ENCODE measurements at regions not wholly inside any gene's neighbourhood (a gene's known extent, or its start where the extent isn't known, plus 50 kb on each side); places are given as distances from the start of the nearest gene placed in this dataset.
"Not testable (repeated sequence)": the region's sequence is repeated elsewhere in the genome, so short reads cannot be mapped to it uniquely, and the experiment has no call there.

DNA sequence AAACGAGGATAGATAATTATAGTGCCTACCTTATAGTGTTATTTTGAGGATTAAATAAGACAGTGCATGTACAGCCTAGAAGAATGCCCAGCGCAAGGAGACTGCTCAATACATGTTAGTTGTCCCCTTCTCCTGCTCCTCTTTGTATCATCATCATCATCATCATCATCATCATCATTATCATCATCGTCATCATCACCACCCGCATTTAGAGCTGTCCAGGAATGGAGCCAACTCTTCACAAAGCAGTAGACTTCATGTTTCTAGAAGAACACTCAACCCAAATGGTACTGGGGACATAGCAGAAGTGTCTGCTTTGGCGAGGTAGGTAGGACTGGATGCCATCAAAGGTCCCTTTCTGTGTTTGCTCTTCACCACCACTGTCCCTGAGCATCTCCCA, 116.0 kb downstream of the TRIM43 start:
- no peak overlapping the region for H3K4me3 ChIP-seq (ENCODE audit: control extremely low read depth in 1 of 5, extremely low read depth in 1 of 5, insufficient read depth in 1 of 5, low read depth in 2 of 5, low read length in 4 of 5)
- no peak overlapping the region for H3K4me2 ChIP-seq (replicated peaks; ENCODE audit: low read depth, low read length, poor library complexity, severe bottlenecking)
- WGBS (ENCODE audit: insufficient coverage): 83% methylated on average over 3 of the region's 5 CpGs
- no peak overlapping the region for H2AFZ ChIP-seq (ENCODE audit: insufficient read depth, low read depth, low read length, poor library complexity, severe bottlenecking)
- intact Hi-C loops (cut with micrococcal nuclease): no loop called here
- Mint-ChIP-seq H3K27ac (no peak overlapping the region), H3K4me1 (no peaks in the 10 kb centered on the region), H3K4me3 (no peak overlapping the region), H3K9me3 (ENCODE audit: insufficient read depth) (no peaks in the 10 kb centered on the region), H3K27me3 (peaks cover 17% of the 10 kb centered on the region)
- ATAC-seq (ENCODE audit: low read depth) (no peak), DNase-seq (no peak)
- H3K4me1 ChIP-seq (ENCODE audit: control insufficient read depth in 2 of 2, insufficient read depth in 2 of 2, low read length in 2 of 2): no peaks in the 10 kb centered on the region
- ChIA-PET CTCF (no interaction called here), POLR2A (no interaction called here)
- H3K9me3 ChIP-seq (ENCODE audit: control extremely low read depth in 1 of 3, control insufficient read depth in 2 of 3, insufficient read depth in 1 of 3, low read length in 2 of 3): no peaks in the 10 kb centered on the region
- H3K79me2 ChIP-seq (ENCODE audit: control insufficient read depth, insufficient read depth, low read length): no peaks in the 10 kb centered on the region
- H3K36me3 ChIP-seq (replicated peaks in 1 of 2; ENCODE audit: control extremely low read depth in 1 of 2, control insufficient read depth in 1 of 2, extremely low read depth in 1 of 2, insufficient read depth in 2 of 2, low read length in 1 of 2): no peaks in the 10 kb centered on the region
- no peak overlapping the region for H3K9ac ChIP-seq (ENCODE audit: low read length)
- H3K27me3 ChIP-seq (replicated peaks in 1 of 4; ENCODE audit: control extremely low read depth in 1 of 4, control insufficient read depth in 3 of 4, insufficient read depth in 4 of 4, low read length in 3 of 4): no peaks in the 10 kb centered on the region
- H3K27ac ChIP-seq (ENCODE audit: low read length in 2 of 2): no peak overlapping the region
- H4K20me1 ChIP-seq (ENCODE audit: control insufficient read depth, insufficient read depth, low read length, poor library complexity, severe bottlenecking): no peaks in the 10 kb centered on the region
- TF ChIP-seq EZH2 (IDR thresholded peaks at IDR 0.05; ENCODE audit: borderline replicate concordance, insufficient read depth, low read depth, low read length, poor library complexity, severe bottlenecking) (no peak), CTCF (IDR thresholded peaks at IDR 0.05) (no peak)

DNA sequence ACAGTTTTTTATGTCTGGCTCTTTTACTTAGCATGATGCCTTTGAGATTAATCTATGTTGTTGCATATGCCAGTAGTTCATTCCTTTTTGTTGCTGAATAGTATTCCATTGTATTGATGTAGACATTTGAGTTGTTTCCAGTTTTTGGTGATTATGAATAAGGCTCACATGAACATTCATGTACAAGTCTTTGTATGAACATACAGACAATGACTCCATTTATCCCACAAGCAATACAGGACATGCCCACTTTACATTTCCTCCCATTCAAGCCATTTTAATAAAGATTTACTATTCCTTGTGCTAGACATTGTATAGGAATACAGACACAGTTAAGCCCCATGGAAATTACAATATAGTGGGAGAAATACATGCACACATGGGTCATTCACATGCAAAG, 118.0 kb downstream of the TRIM43 start:
- H2AFZ ChIP-seq (ENCODE audit: insufficient read depth, low read depth, low read length, poor library complexity, severe bottlenecking): no peak overlapping the region
- Mint-ChIP-seq H3K9me3 (ENCODE audit: insufficient read depth) (no peaks in the 10 kb centered on the region), H3K27me3 (peaks cover 14% of the 10 kb centered on the region), H3K27ac (no peak overlapping the region), H3K4me1 (no peaks in the 10 kb centered on the region), H3K4me3 (no peak overlapping the region)
- H3K79me2 ChIP-seq (ENCODE audit: control insufficient read depth, insufficient read depth, low read length): no peaks in the 10 kb centered on the region
- intact Hi-C loops (cut with micrococcal nuclease): no loop called here
- ChIA-PET POLR2A (no interaction called here), CTCF (no interaction called here)
- H3K27me3 ChIP-seq (replicated peaks in 1 of 4; ENCODE audit: control extremely low read depth in 1 of 4, control insufficient read depth in 3 of 4, insufficient read depth in 4 of 4, low read length in 3 of 4): no peaks in the 10 kb centered on the region
- ATAC-seq (ENCODE audit: low read depth) (no peak), DNase-seq (no peak)
- H3K4me1 ChIP-seq (ENCODE audit: control insufficient read depth in 2 of 2, insufficient read depth in 2 of 2, low read length in 2 of 2): no peaks in the 10 kb centered on the region
- H3K4me3 ChIP-seq (ENCODE audit: control extremely low read depth in 1 of 5, extremely low read depth in 1 of 5, insufficient read depth in 1 of 5, low read depth in 2 of 5, low read length in 4 of 5): no peak overlapping the region
- H3K36me3 ChIP-seq (replicated peaks in 1 of 2; ENCODE audit: control extremely low read depth in 1 of 2, control insufficient read depth in 1 of 2, extremely low read depth in 1 of 2, insufficient read depth in 2 of 2, low read length in 1 of 2): no peaks in the 10 kb centered on the region
- no peaks in the 10 kb centered on the region for H4K20me1 ChIP-seq (ENCODE audit: control insufficient read depth, insufficient read depth, low read length, poor library complexity, severe bottlenecking)
- H3K9me3 ChIP-seq (ENCODE audit: control extremely low read depth in 1 of 3, control insufficient read depth in 2 of 3, insufficient read depth in 1 of 3, low read length in 2 of 3): no peaks in the 10 kb centered on the region
- no peak overlapping the region for H3K4me2 ChIP-seq (replicated peaks; ENCODE audit: low read depth, low read length, poor library complexity, severe bottlenecking)
- H3K9ac ChIP-seq (ENCODE audit: low read length): no peak overlapping the region
- H3K27ac ChIP-seq (ENCODE audit: low read length in 2 of 2): no peak overlapping the region
- TF ChIP-seq CTCF (IDR thresholded peaks at IDR 0.05) (no peak), EZH2 (IDR thresholded peaks at IDR 0.05; ENCODE audit: borderline replicate concordance, insufficient read depth, low read depth, low read length, poor library complexity, severe bottlenecking) (no peak)

GRCh38 chr2:95713470-95714177, 121.8 kb downstream of the TRIM43 start:
- H3K36me3 ChIP-seq (replicated peaks in 1 of 2; ENCODE audit: control extremely low read depth in 1 of 2, control insufficient read depth in 1 of 2, extremely low read depth in 1 of 2, insufficient read depth in 2 of 2, low read length in 1 of 2); H3K4me1 ChIP-seq (ENCODE audit: control insufficient read depth in 2 of 2, insufficient read depth in 2 of 2, low read length in 2 of 2); H3K4me2 ChIP-seq (replicated peaks; ENCODE audit: low read depth, low read length, poor library complexity, severe bottlenecking); H3K4me1 Mint-ChIP-seq; CTCF ChIA-PET; DNase-seq; H3K4me3 ChIP-seq (ENCODE audit: control extremely low read depth in 1 of 5, extremely low read depth in 1 of 5, insufficient read depth in 1 of 5, low read depth in 2 of 5, low read length in 4 of 5); H3K27me3 ChIP-seq (replicated peaks in 1 of 4; ENCODE audit: control extremely low read depth in 1 of 4, control insufficient read depth in 3 of 4, insufficient read depth in 4 of 4, low read length in 3 of 4); intact Hi-C loops (cut with micrococcal nuclease); POLR2A ChIA-PET; H3K9me3 ChIP-seq (ENCODE audit: control extremely low read depth in 1 of 3, control insufficient read depth in 2 of 3, insufficient read depth in 1 of 3, low read length in 2 of 3); H3K27ac ChIP-seq (ENCODE audit: low read length in 2 of 2); ATAC-seq (ENCODE audit: low read depth); H4K20me1 ChIP-seq (ENCODE audit: control insufficient read depth, insufficient read depth, low read length, poor library complexity, severe bottlenecking); H3K79me2 ChIP-seq (ENCODE audit: control insufficient read depth, insufficient read depth, low read length); H3K9ac ChIP-seq (ENCODE audit: low read length); H3K4me3 Mint-ChIP-seq; H3K27ac Mint-ChIP-seq; H2AFZ ChIP-seq (ENCODE audit: insufficient read depth, low read depth, low read length, poor library complexity, severe bottlenecking); H3K9me3 Mint-ChIP-seq (ENCODE audit: insufficient read depth): not testable (repeated sequence)
- 86% methylated on average over 2 of the region's 11 CpGs for WGBS (ENCODE audit: insufficient coverage)
- H3K27me3 Mint-ChIP-seq: peaks cover 17% of the 10 kb centered on the region
